Putamen (tissue), 1 donor: ENCODE measurements at regions not wholly inside any gene's neighbourhood (a gene's known extent, or its start where the extent isn't known, plus 50 kb on each side); places are given as distances from the start of the nearest gene placed in this dataset.
"Not testable (repeated sequence)": the region's sequence is repeated elsewhere in the genome, so short reads cannot be mapped to it uniquely, and the experiment has no call there.

Source experiments
- DNase-seq: peaks from one replicate; pipeline ENCODE4 v3.0.0-alpha.2; 2016; ENCODE audit warnings: low spot score

- no peak for DNase-seq
These were observed 496.9 kb upstream of the STXBP6 start for GRCh38 chr14:25546826-25547225.

- no peak for DNase-seq
These were observed 488.0 kb upstream of the STXBP6 start for GRCh38 chr14:25537846-25538455.

- no peak for DNase-seq
These were observed 476.3 kb upstream of the STXBP6 start for GRCh38 chr14:25526290-25526689.

GRCh38 chr14:25522926-25523325 lies 473.0 kb upstream of the STXBP6 start:
- no peak for DNase-seq

GRCh38 chr14:25522116-25522515 lies 472.2 kb upstream of the STXBP6 start:
- DNase-seq, result no peak

GRCh38 chr14:25521616-25522015 lies 471.7 kb upstream of the STXBP6 start:
- no peak for DNase-seq

GRCh38 chr14:25520821-25521220 lies 470.9 kb upstream of the STXBP6 start:
- no peak for DNase-seq

- peak; percentile 24 for DNase-seq
These were observed 468.4 kb upstream of the STXBP6 start for GRCh38 chr14:25518364-25518763.

GRCh38 chr14:25516838-25517237 lies 466.9 kb upstream of the STXBP6 start:
- no peak for DNase-seq

- no peak for DNase-seq
These were observed 458.9 kb upstream of the STXBP6 start for GRCh38 chr14:25508845-25509244.

GRCh38 chr14:25501749-25502148 lies 451.8 kb upstream of the STXBP6 start:
- DNase-seq, result no peak

- no peak for DNase-seq
These were observed 439.0 kb upstream of the STXBP6 start for GRCh38 chr14:25488961-25489360.

GRCh38 chr14:25485381-25485780 lies 435.4 kb upstream of the STXBP6 start:
- no peak for DNase-seq

GRCh38 chr14:25484906-25485305 lies 435.0 kb upstream of the STXBP6 start:
- no peak for DNase-seq

- no peak for DNase-seq
These were observed 434.3 kb upstream of the STXBP6 start for GRCh38 chr14:25484235-25484634.

GRCh38 chr14:25477316-25478098 lies 427.6 kb upstream of the STXBP6 start:
- DNase-seq, result no peak

- no peak for DNase-seq
These were observed 422.8 kb upstream of the STXBP6 start for GRCh38 chr14:25472700-25473099.

- DNase-seq, result no peak
These were observed 414.8 kb upstream of the STXBP6 start for GRCh38 chr14:25464772-25465171.

- no peak for DNase-seq
These were observed 414.1 kb upstream of the STXBP6 start for GRCh38 chr14:25464078-25464477.

GRCh38 chr14:25463480-25463879 lies 413.5 kb upstream of the STXBP6 start:
- DNase-seq, result no peak

- DNase-seq, result no peak
These were observed 411.8 kb upstream of the STXBP6 start for GRCh38 chr14:25461780-25462179.

GRCh38 chr14:25444381-25444780 lies 394.4 kb upstream of the STXBP6 start:
- DNase-seq, result no peak

GRCh38 chr14:25440382-25440781 lies 390.4 kb upstream of the STXBP6 start:
- DNase-seq, result not testable (repeated sequence)

- DNase-seq, result no peak
These were observed 387.0 kb upstream of the STXBP6 start for GRCh38 chr14:25436906-25437305.
